Activated T-cell treated with anti-CD3 and anti-CD28 coated beads, Interleukin-2, amount 50 U/mL, for 4 hours (primary cell): ENCODE measurements at regions not wholly inside any gene's neighbourhood (a gene's known extent, or its start where the extent isn't known, plus 50 kb on each side); places are given as distances from the start of the nearest gene placed in this dataset.

Experiments used
- ATAC-seq, 2 donors: fragments of 200-7000 bp; cut with Tn5 transposase; one replicate each; pipeline ENCODE4 v1.10.0; 2021
- DNase-seq: peaks from one replicate; pipeline ENCODE4 v3.0.0-alpha.2; 2020
- H3K27me3 Mint-ChIP-seq: one replicate; pipeline ENCODE4 v1.8.0; 2021; ENCODE audit warnings: low read depth, mixed read lengths
- H3K36me3 Mint-ChIP-seq: one replicate; pipeline ENCODE4 v1.8.0; 2022; ENCODE audit warnings: mixed read lengths; ENCODE audit not compliant: insufficient read depth
- H3K4me1 Mint-ChIP-seq: one replicate; pipeline ENCODE4 v1.8.0; 2021; ENCODE audit warnings: low read depth, mixed read lengths
- H3K4me3 Mint-ChIP-seq: one replicate; pipeline ENCODE4 v1.8.0; 2021; ENCODE audit warnings: mild to moderate bottlenecking, moderate library complexity, mixed read lengths
- H3K9me3 Mint-ChIP-seq: one replicate; pipeline ENCODE4 v1.8.0; 2021; ENCODE audit warnings: mixed read lengths

DNA sequence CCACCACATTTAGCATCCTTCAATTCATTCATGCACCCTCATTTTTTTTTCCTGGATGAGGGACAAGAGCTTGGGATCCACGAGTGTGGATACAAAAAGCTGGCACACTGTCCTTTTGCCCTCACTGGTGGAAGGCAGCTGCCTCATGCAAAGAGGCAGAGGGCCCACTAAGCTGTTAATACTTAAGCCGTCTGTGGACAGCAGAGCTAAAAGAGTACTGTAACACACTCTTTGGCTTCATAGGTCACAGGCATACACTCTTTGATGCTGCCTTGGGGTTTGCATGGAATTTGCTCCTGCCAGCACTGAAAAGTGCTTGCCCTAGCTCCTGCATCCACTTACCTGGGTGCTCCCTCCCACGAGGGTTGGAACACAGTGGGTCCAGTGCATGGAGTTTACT, 978.4 kb upstream of the SPRY2 start:
- DNase-seq (no peak), ATAC-seq (no peak)
- Mint-ChIP-seq H3K36me3 (no peaks in the 10 kb centered on the region), H3K4me3 (no peak overlapping the region), H3K9me3 (peaks cover 13% of the 10 kb centered on the region), H3K4me1 (no peaks in the 10 kb centered on the region), H3K27me3 (no peaks in the 10 kb centered on the region)

DNA sequence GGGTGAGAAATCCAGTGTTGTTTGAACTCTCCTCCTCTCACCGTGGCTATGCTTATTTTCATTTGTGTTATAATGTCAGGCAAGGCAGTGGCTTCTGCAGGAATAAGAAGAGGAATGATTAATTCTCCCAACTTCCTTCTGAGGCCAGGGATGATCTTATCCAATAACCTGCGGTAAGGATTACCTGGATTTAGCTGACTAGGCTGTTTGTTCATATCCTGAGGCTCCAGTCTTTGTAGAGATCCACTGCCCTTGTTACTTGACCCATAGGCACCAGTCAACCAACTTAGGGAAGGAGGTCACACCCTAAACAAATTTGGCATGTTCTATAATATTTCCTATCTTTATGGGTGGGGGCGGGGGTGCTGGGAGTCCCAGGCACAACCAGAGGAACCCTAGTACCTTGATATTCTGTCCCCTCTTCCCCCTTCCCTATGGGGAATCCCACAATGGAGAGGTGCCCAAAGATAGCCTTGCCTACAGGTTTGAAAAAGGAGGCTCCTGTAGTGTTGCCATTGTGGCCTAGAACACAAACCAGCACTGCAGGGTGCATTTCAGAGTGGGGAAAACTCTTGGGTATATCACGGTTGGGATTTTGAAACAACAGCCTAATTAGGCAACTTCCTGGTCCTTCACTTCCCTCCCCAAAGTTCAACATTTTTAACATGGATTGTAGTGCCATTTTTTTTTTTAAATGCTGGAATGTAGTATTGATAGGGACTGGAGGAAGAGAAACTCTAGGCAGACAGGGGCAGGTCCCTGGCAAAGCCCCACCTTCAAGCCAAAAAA, 977.5 kb upstream of the SPRY2 start:
- H3K36me3 Mint-ChIP-seq: no peaks in the 10 kb centered on the region
- H3K9me3 Mint-ChIP-seq: peaks cover 11% of the 10 kb centered on the region
- H3K4me1 Mint-ChIP-seq: no peaks in the 10 kb centered on the region
- DNase-seq: no peak
- H3K27me3 Mint-ChIP-seq: no peaks in the 10 kb centered on the region
- no peak overlapping the region for H3K4me3 Mint-ChIP-seq
- ATAC-seq: no peak

DNA sequence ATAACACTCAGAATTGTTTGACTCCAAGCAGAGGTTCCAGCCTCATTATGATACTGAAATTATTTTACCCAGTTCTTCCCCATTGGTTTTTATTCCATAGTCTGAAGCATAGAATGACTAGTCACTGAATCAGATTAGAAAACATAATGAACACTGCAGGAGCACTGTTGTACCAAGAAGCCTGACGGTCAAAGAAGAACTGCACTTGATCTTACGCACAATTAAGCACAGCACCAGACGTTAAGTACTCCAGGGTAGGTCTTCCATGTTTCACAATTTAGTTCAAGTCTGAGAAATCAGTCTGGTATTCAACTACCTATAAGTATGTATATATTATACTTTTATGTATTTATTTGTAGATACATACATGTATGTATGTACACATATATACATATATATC, 973.5 kb upstream of the SPRY2 start:
- H3K4me1 Mint-ChIP-seq: no peaks in the 10 kb centered on the region
- H3K4me3 Mint-ChIP-seq: no peak overlapping the region
- ATAC-seq (no peak), DNase-seq (no peak)
- no peaks in the 10 kb centered on the region for H3K27me3 Mint-ChIP-seq
- no peaks in the 10 kb centered on the region for H3K36me3 Mint-ChIP-seq
- H3K9me3 Mint-ChIP-seq: peaks cover 5% of the 10 kb centered on the region

DNA sequence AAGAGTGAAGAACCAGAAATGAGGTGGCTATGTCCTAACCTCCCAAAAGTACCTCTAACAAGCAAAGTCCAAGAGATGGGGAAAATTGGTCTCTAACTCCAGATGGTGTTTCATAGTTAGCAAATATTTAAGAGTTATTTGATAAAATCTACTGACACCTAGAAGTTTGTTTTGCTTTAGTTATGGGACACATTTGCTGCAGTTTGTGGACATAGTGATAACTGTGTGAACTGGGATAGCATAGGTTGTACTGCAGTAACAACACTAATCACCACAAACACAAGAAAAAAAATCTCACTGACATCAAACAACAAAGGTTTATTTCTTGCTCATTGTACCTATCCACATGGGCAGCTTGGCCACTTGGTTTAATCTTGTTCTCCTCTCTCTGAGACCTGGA, 965.0 kb upstream of the SPRY2 start:
- H3K9me3 Mint-ChIP-seq: peaks cover 6% of the 10 kb centered on the region
- H3K4me1 Mint-ChIP-seq: no peaks in the 10 kb centered on the region
- ATAC-seq: no peak
- H3K27me3 Mint-ChIP-seq: no peaks in the 10 kb centered on the region
- no peaks in the 10 kb centered on the region for H3K36me3 Mint-ChIP-seq
- H3K4me3 Mint-ChIP-seq: no peak overlapping the region
- DNase-seq: no peak

DNA sequence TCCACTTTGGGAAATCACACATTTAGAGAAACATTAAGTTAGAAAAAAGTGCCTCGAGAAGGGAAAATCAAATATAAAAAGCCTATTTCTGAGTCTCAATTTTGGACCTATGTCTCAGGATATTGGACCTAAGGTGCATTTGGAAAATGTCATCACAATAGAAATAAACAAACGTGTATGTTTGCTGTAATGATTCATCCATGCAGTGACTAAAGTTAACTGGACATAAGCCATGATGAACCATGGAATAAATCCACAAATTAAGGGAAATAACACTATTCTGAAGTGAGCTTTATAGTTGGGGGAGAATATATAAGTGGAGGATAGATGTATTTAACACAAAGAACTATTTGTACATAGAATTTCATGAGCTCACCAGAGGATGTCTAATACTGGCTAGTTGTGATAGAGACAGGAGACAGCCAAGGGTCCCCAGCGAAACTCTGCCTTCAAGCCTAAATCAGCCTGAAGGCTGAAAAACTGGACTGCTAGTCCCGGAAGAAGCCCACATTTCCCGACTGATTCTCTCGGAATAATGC, 963.3 kb upstream of the SPRY2 start:
- Mint-ChIP-seq H3K27me3 (no peaks in the 10 kb centered on the region), H3K9me3 (peaks cover 6% of the 10 kb centered on the region), H3K36me3 (no peaks in the 10 kb centered on the region), H3K4me3 (no peak overlapping the region), H3K4me1 (no peaks in the 10 kb centered on the region)
- no peak for ATAC-seq
- DNase-seq: no peak

DNA sequence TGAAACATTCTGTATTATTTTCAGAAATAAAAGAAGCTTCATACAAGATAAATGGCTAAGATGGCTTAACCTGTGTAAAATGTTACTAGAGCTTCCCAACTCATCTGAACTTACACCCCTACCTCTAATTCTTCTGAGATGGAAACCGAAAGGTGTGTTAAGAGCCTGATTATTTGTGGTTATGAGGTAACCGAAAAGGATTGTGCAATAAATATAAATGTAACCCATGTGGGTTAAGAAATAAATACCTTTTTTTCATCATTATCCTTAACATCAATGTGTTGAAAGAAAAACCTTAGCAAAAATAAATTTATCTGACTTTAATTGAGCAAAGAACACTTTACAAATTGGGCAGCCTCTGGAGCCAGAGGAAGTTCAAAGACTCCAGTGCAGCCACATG, 961.8 kb upstream of the SPRY2 start:
- ATAC-seq: no peak

DNA sequence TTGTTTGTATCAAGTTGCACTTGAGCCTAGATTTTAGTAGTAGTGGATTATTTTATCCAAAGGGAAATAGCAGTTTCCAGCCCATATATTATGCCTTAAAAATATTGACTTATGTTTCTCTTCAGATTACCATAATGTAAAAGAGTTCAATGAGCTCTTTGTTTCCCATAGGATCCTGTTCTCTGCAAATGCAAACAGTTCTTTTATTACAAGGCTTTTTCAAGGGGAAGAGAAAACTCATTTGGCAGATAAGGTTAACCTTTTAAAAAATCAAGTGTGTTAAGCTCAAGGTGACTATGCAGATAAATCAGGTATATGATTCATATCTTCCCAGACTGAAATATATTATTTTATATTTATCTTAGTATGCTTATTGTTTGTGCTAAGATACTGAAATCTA, 961.2 kb upstream of the SPRY2 start:
- ATAC-seq (no peak), DNase-seq (no peak)
- H3K36me3 Mint-ChIP-seq: no peaks in the 10 kb centered on the region
- no peaks in the 10 kb centered on the region for H3K27me3 Mint-ChIP-seq
- H3K4me3 Mint-ChIP-seq: no peak overlapping the region
- peaks cover 6% of the 10 kb centered on the region for H3K9me3 Mint-ChIP-seq
- no peaks in the 10 kb centered on the region for H3K4me1 Mint-ChIP-seq

More for the DNA sequence above, 961.8 kb upstream of the SPRY2 start:
- no peaks in the 10 kb centered on the region for H3K27me3 Mint-ChIP-seq
- DNase-seq: no peak
- no peaks in the 10 kb centered on the region for H3K36me3 Mint-ChIP-seq
- H3K4me3 Mint-ChIP-seq: no peak overlapping the region
- H3K9me3 Mint-ChIP-seq: peaks cover 6% of the 10 kb centered on the region
- no peaks in the 10 kb centered on the region for H3K4me1 Mint-ChIP-seq

DNA sequence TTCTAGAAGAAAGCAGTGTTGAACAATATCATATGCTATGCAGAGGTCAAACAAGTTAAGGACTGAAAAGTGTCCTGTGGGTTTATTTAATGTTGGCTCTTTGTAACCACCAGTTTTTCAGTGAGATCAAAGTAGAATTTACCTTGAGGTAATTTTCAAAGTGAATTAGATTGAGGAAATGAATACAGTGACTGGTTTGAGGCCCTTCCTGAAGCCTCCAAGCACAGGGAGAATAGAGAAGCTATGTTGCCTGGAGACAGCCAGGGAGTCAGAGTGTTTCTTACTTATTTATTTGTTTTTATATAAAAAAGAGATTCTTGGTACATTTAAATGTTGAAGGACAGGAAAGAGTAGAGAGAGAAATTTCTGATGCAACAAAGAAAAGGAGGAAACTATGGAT, 954.3 kb upstream of the SPRY2 start:
- H3K4me3 Mint-ChIP-seq: no peak overlapping the region
- no peaks in the 10 kb centered on the region for H3K27me3 Mint-ChIP-seq
- no peak for DNase-seq
- H3K36me3 Mint-ChIP-seq: no peaks in the 10 kb centered on the region
- no peaks in the 10 kb centered on the region for H3K4me1 Mint-ChIP-seq
- H3K9me3 Mint-ChIP-seq: peaks cover 7% of the 10 kb centered on the region
- no peak for ATAC-seq

DNA sequence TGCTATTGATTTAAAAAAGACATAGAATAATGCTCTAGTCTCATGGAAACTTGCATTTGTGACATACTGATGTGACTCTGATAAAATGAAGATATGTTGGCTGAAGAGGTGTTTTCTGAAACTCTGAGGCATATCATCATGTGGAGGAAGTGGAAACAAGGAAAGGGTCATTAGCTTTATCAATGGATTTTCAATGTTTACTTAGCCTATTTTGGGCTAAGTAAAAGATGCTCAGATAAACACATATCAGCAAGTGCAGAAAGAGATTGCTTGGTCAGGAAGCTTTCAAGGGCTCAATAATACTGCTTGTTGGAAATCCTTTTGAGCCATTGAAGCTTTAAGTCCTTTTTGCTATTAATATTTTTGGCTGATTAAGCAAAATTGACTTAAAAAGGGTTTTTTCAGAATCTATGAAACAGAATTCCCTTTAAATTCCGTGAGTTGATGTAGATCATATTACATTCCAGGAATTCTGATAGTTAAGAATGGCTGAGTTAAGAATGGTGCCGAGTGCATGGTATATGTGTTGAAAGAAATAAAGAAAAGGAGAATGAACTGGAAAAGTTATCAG, 952.8 kb upstream of the SPRY2 start:
- H3K27me3 Mint-ChIP-seq: no peaks in the 10 kb centered on the region
- no peak for ATAC-seq

DNA sequence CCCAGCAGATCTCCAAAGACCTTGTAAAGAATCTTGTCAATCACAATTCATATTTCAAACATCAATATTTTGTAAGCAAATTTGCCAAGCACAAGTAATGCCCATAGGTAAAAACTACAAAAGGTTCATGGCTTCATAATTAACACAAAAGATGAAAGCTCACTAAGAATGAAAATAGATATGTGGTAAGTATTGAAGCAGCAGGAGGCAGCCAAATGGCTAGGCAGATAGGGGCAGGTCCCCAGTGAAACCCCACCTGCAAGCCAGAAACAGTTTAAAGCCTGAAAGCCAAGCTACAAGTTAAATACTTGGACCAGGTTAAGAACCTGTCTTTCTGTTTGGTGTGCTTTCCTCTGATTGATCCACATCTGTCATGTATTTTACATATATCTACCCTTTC, 942.6 kb upstream of the SPRY2 start:
- DNase-seq (no peak), ATAC-seq (no peak)
- Mint-ChIP-seq H3K4me3 (no peak overlapping the region), H3K9me3 (peaks cover 17% of the 10 kb centered on the region), H3K27me3 (no peaks in the 10 kb centered on the region), H3K4me1 (no peaks in the 10 kb centered on the region), H3K36me3 (no peaks in the 10 kb centered on the region)

More for the DNA sequence above, 952.8 kb upstream of the SPRY2 start:
- Mint-ChIP-seq H3K36me3 (no peaks in the 10 kb centered on the region), H3K9me3 (peaks cover 9% of the 10 kb centered on the region), H3K4me1 (no peaks in the 10 kb centered on the region), H3K4me3 (no peak overlapping the region)
- DNase-seq: no peak

DNA sequence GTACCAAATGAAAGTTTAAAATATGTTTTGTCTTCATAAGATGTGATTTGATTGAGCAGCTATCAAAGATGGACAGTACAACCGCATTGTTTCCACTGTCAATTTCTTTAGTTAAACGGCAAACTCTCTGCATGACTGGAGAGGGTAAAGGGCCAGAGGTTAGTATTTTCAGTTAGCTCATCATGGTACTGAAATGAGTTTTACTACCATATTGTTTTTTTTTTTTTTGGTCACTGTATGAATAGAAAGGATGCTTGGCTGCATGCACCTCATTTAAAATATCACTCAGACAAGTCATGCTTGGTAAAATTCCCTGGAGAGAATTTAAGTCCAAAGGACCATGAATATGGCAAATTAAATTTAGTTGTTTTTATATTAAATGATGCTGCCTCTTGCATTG, 942.1 kb upstream of the SPRY2 start:
- no peak for ATAC-seq
- no peaks in the 10 kb centered on the region for H3K36me3 Mint-ChIP-seq
- H3K4me1 Mint-ChIP-seq: no peaks in the 10 kb centered on the region
- H3K9me3 Mint-ChIP-seq: peaks cover 18% of the 10 kb centered on the region
- no peak for DNase-seq
- no peaks in the 10 kb centered on the region for H3K27me3 Mint-ChIP-seq
- H3K4me3 Mint-ChIP-seq: no peak overlapping the region

DNA sequence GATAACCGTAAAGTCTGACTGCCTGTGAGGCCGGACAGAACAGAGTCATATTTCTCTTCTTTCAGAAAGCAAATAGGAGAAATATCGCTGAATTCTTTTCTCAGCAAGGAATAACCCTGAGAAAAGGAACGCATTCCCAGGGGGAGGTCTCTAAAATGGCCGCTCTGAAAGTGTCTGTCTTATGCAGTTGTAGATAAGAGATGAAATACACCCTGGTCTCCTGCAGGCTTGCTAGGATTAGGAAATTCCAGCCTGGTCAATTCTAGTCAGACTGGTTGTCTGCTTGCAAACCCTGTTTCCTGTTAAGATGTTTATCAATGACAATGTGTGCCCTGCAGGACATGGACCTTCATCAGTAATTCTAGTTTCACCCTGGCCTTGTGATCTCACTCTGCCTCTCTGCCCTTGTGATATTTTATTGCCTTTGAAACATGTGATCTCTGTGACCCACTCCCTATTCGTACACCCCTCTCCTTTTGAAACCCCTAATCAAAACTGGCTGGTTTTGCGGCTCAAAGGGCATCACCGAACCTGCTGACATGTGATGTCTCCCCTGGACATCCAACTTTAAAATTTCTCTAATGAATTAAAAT, 934.8 kb upstream of the SPRY2 start:
- no peaks in the 10 kb centered on the region for H3K4me1 Mint-ChIP-seq
- no peaks in the 10 kb centered on the region for H3K36me3 Mint-ChIP-seq
- DNase-seq (no peak), ATAC-seq (no peak)
- peaks cover 13% of the 10 kb centered on the region for H3K9me3 Mint-ChIP-seq
- no peaks in the 10 kb centered on the region for H3K27me3 Mint-ChIP-seq
- no peak overlapping the region for H3K4me3 Mint-ChIP-seq

DNA sequence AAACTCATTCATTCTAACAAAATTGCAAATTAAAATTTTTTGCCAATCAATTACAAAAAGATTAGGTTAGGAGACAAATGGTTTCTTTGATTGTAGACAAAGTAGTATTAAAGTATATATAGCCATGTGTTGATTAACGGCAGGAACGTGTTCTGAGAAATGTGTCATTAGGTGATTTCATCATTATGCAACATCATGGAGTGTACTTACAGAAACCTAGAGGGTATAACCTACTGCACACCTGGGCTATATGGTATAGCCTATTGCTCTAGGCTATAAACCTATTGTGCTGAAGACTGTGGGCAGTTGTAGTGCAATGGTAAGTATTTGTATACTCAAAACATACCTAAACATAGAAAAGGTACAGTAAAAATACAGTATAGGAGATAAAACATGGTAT, 906.8 kb upstream of the SPRY2 start:
- peaks cover 13% of the 10 kb centered on the region for H3K9me3 Mint-ChIP-seq
- H3K4me1 Mint-ChIP-seq: no peaks in the 10 kb centered on the region
- ATAC-seq: no peak
- no peak overlapping the region for H3K4me3 Mint-ChIP-seq
- no peaks in the 10 kb centered on the region for H3K27me3 Mint-ChIP-seq
- H3K36me3 Mint-ChIP-seq: no peaks in the 10 kb centered on the region
- DNase-seq: no peak

DNA sequence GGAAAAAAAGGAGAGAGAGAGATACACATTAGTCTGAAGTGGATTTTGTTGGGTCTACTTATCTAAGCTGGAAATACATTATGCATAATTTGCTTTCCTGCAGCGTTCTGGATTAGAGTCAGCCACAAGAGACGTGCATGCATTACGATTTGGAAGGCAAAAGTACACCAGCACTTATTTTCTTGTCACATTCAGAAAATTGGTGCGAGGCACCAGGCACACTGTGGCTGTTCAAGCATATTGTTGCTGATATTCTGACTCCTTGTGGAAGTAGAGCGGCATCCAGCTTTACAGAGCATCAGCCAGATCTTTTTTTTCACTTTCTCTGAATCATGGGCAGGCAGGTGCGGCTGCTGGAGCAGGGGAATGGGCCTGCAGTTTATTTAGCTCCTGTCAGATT, 905.6 kb upstream of the SPRY2 start:
- Mint-ChIP-seq H3K27me3 (no peaks in the 10 kb centered on the region), H3K36me3 (no peaks in the 10 kb centered on the region), H3K9me3 (peaks cover 13% of the 10 kb centered on the region), H3K4me1 (no peaks in the 10 kb centered on the region), H3K4me3 (no peak overlapping the region)
- ATAC-seq (no peak), DNase-seq (no peak)

DNA sequence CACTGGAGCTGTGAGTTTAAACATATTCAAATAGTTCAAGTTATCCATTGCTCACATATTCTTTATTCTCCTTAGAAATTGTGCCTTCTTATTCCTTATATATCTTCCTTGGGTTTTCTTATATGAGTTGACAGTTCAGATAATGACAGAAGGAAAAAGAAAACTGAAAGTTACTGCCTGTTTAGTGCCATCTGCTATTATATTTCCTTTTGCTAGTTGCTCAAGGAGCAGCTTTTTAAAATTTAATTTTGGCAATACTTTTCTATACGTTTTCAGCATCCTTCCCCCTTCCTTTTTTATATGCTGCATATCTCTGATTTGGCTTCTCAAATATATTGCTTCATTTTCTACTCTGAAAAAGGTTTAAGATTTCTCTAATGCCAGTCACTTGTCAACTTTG, 903.1 kb upstream of the SPRY2 start:
- Mint-ChIP-seq H3K4me3 (no peak overlapping the region), H3K36me3 (no peaks in the 10 kb centered on the region), H3K9me3 (peaks cover 16% of the 10 kb centered on the region), H3K4me1 (no peaks in the 10 kb centered on the region), H3K27me3 (no peaks in the 10 kb centered on the region)
- no peak for ATAC-seq
- DNase-seq: no peak
